NT2/D1 (cell line): ENCODE measurements at regions not wholly inside any gene's neighbourhood (a gene's known extent, or its start where the extent isn't known, plus 50 kb on each side); places are given as distances from the start of the nearest gene placed in this dataset.

Experiments used
- SUZ12 ChIP-seq: IDR thresholded peaks from 2 replicates; pipeline ENCODE4 v1.6.1; 2011; ENCODE audit not compliant: insufficient read length, insufficient read depth; ENCODE audit errors: extremely low read depth
- YY1 ChIP-seq: IDR thresholded peaks from 2 replicates; pipeline ENCODE4 v1.6.1; 2011; ENCODE audit not compliant: insufficient read length, insufficient read depth
- ZNF274 ChIP-seq: IDR thresholded peaks from 2 replicates; pipeline ENCODE4 v1.6.1; 2011; ENCODE audit warnings: mild to moderate bottlenecking, low read depth, low read length

DNA sequence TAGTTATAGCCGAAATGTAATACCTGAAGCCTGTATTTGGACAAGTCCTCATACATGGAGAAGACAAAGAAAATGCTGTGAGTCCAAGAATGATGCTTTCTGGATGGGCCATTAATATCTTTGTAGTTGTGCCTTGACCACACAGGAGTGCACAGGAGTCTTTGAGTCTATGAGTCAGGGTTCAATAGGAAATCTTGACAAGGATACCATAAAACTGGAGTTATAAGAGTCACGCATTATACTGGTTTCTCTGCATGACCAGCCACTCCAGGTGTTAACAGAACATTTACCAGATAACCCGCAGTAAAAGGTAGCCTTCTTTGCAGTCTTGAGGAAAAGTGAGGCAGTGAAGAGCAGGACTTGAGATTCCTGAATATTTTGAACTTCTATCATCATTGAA lies 464.6 kb upstream of the PKN2 start:
- TF ChIP-seq SUZ12 (no peak), ZNF274 (no peak), YY1 (no peak)
